ENCODE measurements at regions not wholly inside any gene's neighbourhood (a gene's known extent, or its start where the extent isn't known, plus 50 kb on each side); places are given as distances from the start of the nearest gene placed in this dataset.

- no peak for DNase-seq (ENCODE audit: low spot score)
- ATAC-seq: no peak
- no peak overlapping the region for H3K27ac ChIP-seq (ENCODE audit: low read depth)
- no peaks in the 10 kb centered on the region for H3K4me1 ChIP-seq (ENCODE audit: insufficient read depth)
- H3K9me2 ChIP-seq (ENCODE audit: insufficient read depth): peaks cover 4% of the 10 kb centered on the region; the same call in 1 of the 2 replicates
- no peaks in the 10 kb centered on the region for H3F3A ChIP-seq (replicated peaks; ENCODE audit: low read depth)
- H4K20me1 ChIP-seq (replicated peaks; ENCODE audit: insufficient read depth): no peaks in the 10 kb centered on the region
- H3K4me2 ChIP-seq: no peak overlapping the region
- TF ChIP-seq, protein P1, sequence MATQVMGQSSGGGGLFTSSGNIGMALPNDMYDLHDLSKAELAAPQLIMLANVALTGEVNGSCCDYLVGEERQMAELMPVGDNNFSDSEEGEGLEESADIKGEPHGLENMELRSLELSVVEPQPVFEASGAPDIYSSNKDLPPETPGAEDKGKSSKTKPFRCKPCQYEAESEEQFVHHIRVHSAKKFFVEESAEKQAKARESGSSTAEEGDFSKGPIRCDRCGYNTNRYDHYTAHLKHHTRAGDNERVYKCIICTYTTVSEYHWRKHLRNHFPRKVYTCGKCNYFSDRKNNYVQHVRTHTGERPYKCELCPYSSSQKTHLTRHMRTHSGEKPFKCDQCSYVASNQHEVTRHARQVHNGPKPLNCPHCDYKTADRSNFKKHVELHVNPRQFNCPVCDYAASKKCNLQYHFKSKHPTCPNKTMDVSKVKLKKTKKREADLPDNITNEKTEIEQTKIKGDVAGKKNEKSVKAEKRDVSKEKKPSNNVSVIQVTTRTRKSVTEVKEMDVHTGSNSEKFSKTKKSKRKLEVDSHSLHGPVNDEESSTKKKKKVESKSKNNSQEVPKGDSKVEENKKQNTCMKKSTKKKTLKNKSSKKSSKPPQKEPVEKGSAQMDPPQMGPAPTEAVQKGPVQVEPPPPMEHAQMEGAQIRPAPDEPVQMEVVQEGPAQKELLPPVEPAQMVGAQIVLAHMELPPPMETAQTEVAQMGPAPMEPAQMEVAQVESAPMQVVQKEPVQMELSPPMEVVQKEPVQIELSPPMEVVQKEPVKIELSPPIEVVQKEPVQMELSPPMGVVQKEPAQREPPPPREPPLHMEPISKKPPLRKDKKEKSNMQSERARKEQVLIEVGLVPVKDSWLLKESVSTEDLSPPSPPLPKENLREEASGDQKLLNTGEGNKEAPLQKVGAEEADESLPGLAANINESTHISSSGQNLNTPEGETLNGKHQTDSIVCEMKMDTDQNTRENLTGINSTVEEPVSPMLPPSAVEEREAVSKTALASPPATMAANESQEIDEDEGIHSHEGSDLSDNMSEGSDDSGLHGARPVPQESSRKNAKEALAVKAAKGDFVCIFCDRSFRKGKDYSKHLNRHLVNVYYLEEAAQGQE (IDR thresholded peaks at IDR 0.05; ENCODE audit: unreplicated experiment): no peak
- Mint-ChIP-seq H3K4me3 (no peak overlapping the region), H3K27me3 (ENCODE audit: insufficient read depth, low read depth, poor library complexity) (peaks cover 4% of the 10 kb centered on the region), H3K36me3 (ENCODE audit: low read depth) (no peaks in the 10 kb centered on the region; the same call in 2 of the 3 replicates), H3K27ac (no peak overlapping the region), H3K9me3 (peaks cover 19% of the 10 kb centered on the region), H3K4me1 (no peaks in the 10 kb centered on the region)
- H3K4me3 ChIP-seq: no peak overlapping the region
- H3K36me3 ChIP-seq (ENCODE audit: insufficient read depth): no peaks in the 10 kb centered on the region
- no peaks in the 10 kb centered on the region for H3K79me2 ChIP-seq (replicated peaks; ENCODE audit: insufficient read depth)
- no peaks in the 10 kb centered on the region for H3K27me3 ChIP-seq (ENCODE audit: insufficient read depth)
- H2AFZ ChIP-seq: no peak overlapping the region
Measured at GRCh38 chr21:25453524-25453923, 153.8 kb downstream of the MRPL39 start.

- Mint-ChIP-seq H3K36me3 (ENCODE audit: low read depth) (no peaks in the 10 kb centered on the region; the same call in 2 of the 3 replicates), H3K4me1 (no peaks in the 10 kb centered on the region), H3K9me3 (peaks cover 19% of the 10 kb centered on the region), H3K27ac (no peak overlapping the region), H3K27me3 (ENCODE audit: insufficient read depth, low read depth, poor library complexity) (peaks cover 4% of the 10 kb centered on the region), H3K4me3 (no peak overlapping the region)
- Histone ChIP-seq H3K9me2 (ENCODE audit: insufficient read depth) (peaks cover 4% of the 10 kb centered on the region; the same call in 1 of the 2 replicates), H3K27ac (ENCODE audit: low read depth) (no peak overlapping the region), H3F3A (replicated peaks; ENCODE audit: low read depth) (no peaks in the 10 kb centered on the region), H3K36me3 (ENCODE audit: insufficient read depth) (no peaks in the 10 kb centered on the region), H3K4me1 (ENCODE audit: insufficient read depth) (no peaks in the 10 kb centered on the region), H3K27me3 (ENCODE audit: insufficient read depth) (no peaks in the 10 kb centered on the region), H2AFZ (no peak overlapping the region), H4K20me1 (replicated peaks; ENCODE audit: insufficient read depth) (no peaks in the 10 kb centered on the region), H3K79me2 (replicated peaks; ENCODE audit: insufficient read depth) (no peaks in the 10 kb centered on the region), H3K4me3 (no peak overlapping the region), H3K4me2 (no peak overlapping the region)
- no peak for ATAC-seq
- no peak for TF ChIP-seq EZH2 (IDR thresholded peaks at IDR 0.05; ENCODE audit: low read depth, unreplicated experiment)
- TF ChIP-seq, protein P2, sequence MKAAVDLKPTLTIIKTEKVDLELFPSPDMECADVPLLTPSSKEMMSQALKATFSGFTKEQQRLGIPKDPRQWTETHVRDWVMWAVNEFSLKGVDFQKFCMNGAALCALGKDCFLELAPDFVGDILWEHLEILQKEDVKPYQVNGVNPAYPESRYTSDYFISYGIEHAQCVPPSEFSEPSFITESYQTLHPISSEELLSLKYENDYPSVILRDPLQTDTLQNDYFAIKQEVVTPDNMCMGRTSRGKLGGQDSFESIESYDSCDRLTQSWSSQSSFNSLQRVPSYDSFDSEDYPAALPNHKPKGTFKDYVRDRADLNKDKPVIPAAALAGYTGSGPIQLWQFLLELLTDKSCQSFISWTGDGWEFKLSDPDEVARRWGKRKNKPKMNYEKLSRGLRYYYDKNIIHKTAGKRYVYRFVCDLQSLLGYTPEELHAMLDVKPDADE (IDR thresholded peaks at IDR 0.05): no peak
- no peak for TF ChIP-seq JUNB (IDR thresholded peaks at IDR 0.05; ENCODE audit: unreplicated experiment)
- DNase-seq (ENCODE audit: low spot score): no peak
Measured at GRCh38 chr21:25449950-25450349, 157.3 kb downstream of the MRPL39 start.

DNA sequence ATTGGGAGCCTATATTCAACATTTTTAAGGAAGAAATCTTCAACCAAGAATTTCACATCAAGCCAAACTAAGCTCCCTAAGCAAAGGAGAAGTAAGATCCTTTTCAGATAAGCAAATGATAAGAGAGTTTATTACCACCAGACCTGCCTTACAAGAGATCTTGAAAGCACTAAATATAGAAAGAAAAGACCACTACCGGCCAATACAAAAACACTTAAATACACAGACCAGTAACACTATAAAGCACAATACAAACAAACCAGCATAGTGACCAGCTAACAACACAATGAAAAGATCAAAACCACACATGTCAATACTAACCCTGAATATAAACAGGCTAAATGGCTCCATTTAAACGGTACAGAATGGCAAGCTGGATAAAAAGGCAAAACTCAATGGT is 165.4 kb downstream of the MRPL39 start:
- H3K4me1 Mint-ChIP-seq: no peaks in the 10 kb centered on the region
- H2AFZ ChIP-seq: no peak overlapping the region
- H3K4me3 ChIP-seq: no peak overlapping the region
- H3K36me3 Mint-ChIP-seq (ENCODE audit: low read depth): no peaks in the 10 kb centered on the region
- H3K4me3 Mint-ChIP-seq: no peak overlapping the region
- no peaks in the 10 kb centered on the region for H3F3A ChIP-seq (replicated peaks; ENCODE audit: low read depth)
- H3K27me3 ChIP-seq (ENCODE audit: insufficient read depth): no peaks in the 10 kb centered on the region
- ATAC-seq (no peak), DNase-seq (ENCODE audit: low spot score) (no peak)
- no peak overlapping the region for H3K27ac Mint-ChIP-seq
- no peaks in the 10 kb centered on the region for H3K36me3 ChIP-seq (ENCODE audit: insufficient read depth)
- no peak overlapping the region for H3K27ac ChIP-seq (ENCODE audit: low read depth)
- no peak overlapping the region for H3K4me2 ChIP-seq
- no peaks in the 10 kb centered on the region for H3K79me2 ChIP-seq (replicated peaks; ENCODE audit: insufficient read depth)
- H3K27me3 Mint-ChIP-seq (ENCODE audit: insufficient read depth, low read depth, poor library complexity): no peaks in the 10 kb centered on the region
- no peaks in the 10 kb centered on the region for H3K4me1 ChIP-seq (ENCODE audit: insufficient read depth)
- no peaks in the 10 kb centered on the region for H3K9me2 ChIP-seq (ENCODE audit: insufficient read depth)
- H4K20me1 ChIP-seq (replicated peaks; ENCODE audit: insufficient read depth): no peaks in the 10 kb centered on the region
- no peaks in the 10 kb centered on the region for H3K9me3 Mint-ChIP-seq
- TF ChIP-seq JUNB (IDR thresholded peaks at IDR 0.05; ENCODE audit: unreplicated experiment): no peak
- no peak for TF ChIP-seq NANOG (IDR thresholded peaks at IDR 0.05; ENCODE audit: borderline replicate concordance)
- no peak for TF ChIP-seq STAT1 (IDR thresholded peaks at IDR 0.05; ENCODE audit: unreplicated experiment)
- TF ChIP-seq ZNF114 (CRISPR knock-in tag; IDR thresholded peaks at IDR 0.05): no peak
- TF ChIP-seq, protein P2 (IDR thresholded peaks at IDR 0.05): no peak

Measured in GM23338 (cell line).